Bronchial epithelial cell (primary cell): ENCODE measurements at regions not wholly inside any gene's neighbourhood (a gene's known extent, or its start where the extent isn't known, plus 50 kb on each side); places are given as distances from the start of the nearest gene placed in this dataset.
A peak's percentile ranks its signal among the peaks of the same experiment; 100 is the strongest.
"Not testable (repeated sequence)": the region's sequence is repeated elsewhere in the genome, so short reads cannot be mapped to it uniquely, and the experiment has no call there.

ENCODE experiments used
- DNase-seq: peaks from one replicate; pipeline ENCODE4 v3.0.0-alpha.2; 2010; ENCODE audit warnings: low read depth
- FAIRE-seq: peaks from 2 replicates; lab custom pipeline; 2011; peaks lifted over from hg19 to GRCh38; lab: Jason Lieb, UNC
- H3K27me3 ChIP-seq: 2 replicates; pipeline ENCODE4 v1.5.1; 2011; ENCODE audit warnings: low read length; ENCODE audit not compliant: control insufficient read depth, insufficient read depth
- H3K36me3 ChIP-seq: 2 replicates; pipeline ENCODE4 v1.5.1; 2011; ENCODE audit warnings: low read length; ENCODE audit not compliant: control insufficient read depth, insufficient read depth
- H3K4me3 ChIP-seq: 2 replicates; pipeline ENCODE4 v1.5.1; 2011; ENCODE audit warnings: mild to moderate bottlenecking, low read depth, low read length, control low read depth
- CTCF ChIP-seq: IDR thresholded peaks from 2 replicates; pipeline ENCODE4 v1.5.1; 2011; ENCODE audit warnings: mild to moderate bottlenecking, moderate library complexity, low read length, control low read depth, inconsistent platforms; ENCODE audit not compliant: insufficient read depth, severe bottlenecking

DNA sequence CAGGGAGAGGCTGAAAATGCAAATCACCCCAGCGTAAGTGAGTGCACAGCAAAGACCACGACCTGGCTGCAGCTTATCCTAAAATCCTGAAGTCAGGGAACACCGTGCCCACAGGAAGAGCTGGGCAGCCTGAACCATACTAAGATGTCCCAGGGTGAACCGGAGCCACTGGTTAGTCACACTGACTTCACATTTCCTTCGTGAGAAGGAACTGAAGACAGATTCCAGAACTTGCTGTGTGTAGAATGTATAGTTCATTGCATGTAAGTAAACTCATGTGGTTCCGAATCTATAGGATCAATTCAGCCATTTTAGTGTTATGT is 84.6 kb upstream of the NDUFV2 start:
- Histone ChIP-seq H3K4me3 (no peak overlapping the region), H3K36me3 (no peaks in the 10 kb centered on the region), H3K27me3 (no peaks in the 10 kb centered on the region)
- no peak for FAIRE-seq
- no peak for TF ChIP-seq CTCF
- peak; percentile 78 for DNase-seq

DNA sequence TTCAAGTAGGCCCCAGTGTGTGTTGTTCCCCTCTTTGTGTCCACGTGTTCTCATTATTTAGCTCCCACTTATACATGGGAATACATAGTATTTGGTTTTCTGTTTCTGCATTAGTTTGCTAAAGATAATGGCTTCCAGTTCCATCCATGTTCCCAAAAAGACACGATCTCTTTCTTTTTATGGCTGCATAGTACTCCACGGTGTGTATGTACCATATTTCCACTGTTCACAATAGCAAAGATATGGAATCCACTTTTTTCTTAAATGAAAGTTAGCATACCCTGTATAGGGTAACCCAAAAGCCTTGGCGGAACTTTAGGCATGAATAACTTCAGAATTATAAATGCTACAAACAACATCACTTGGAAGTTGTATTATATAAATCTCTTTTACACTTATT is 83.4 kb upstream of the NDUFV2 start:
- H3K4me3 ChIP-seq = no peak overlapping the region
- DNase-seq (no peak), FAIRE-seq (no peak)
- TF ChIP-seq CTCF = no peak
- H3K27me3 ChIP-seq = no peaks in the 10 kb centered on the region
- no peaks in the 10 kb centered on the region for H3K36me3 ChIP-seq

GRCh38 chr18:9020221-9020620 is 82.3 kb upstream of the NDUFV2 start:
- no peaks in the 10 kb centered on the region for H3K27me3 ChIP-seq
- no peak for TF ChIP-seq CTCF
- H3K36me3 ChIP-seq = no peaks in the 10 kb centered on the region
- H3K4me3 ChIP-seq = no peak overlapping the region
- DNase-seq (no peak), FAIRE-seq (no peak)

GRCh38 chr18:9021458-9021857 is 81.0 kb upstream of the NDUFV2 start:
- FAIRE-seq = no peak

GRCh38 chr18:9022397-9023155 is 79.9 kb upstream of the NDUFV2 start:
- H3K4me3 ChIP-seq = no peak overlapping the region
- DNase-seq (peak; percentile 39), FAIRE-seq (no peak)
- no peaks in the 10 kb centered on the region for H3K27me3 ChIP-seq
- no peak for TF ChIP-seq CTCF
- H3K36me3 ChIP-seq = no peaks in the 10 kb centered on the region

More at GRCh38 chr18:9021458-9021857, 81.0 kb upstream of the NDUFV2 start:
- H3K27me3 ChIP-seq = no peaks in the 10 kb centered on the region
- H3K4me3 ChIP-seq = no peak overlapping the region
- DNase-seq = no peak
- H3K36me3 ChIP-seq = no peaks in the 10 kb centered on the region
- TF ChIP-seq CTCF = no peak

GRCh38 chr18:9024031-9024646 is 78.4 kb upstream of the NDUFV2 start:
- H3K27me3 ChIP-seq, H3K4me3 ChIP-seq, FAIRE-seq, H3K36me3 ChIP-seq, DNase-seq: not testable (repeated sequence)
